ENCODE measurements at regions not wholly inside any gene's neighbourhood (a gene's known extent, or its start where the extent isn't known, plus 50 kb on each side); places are given as distances from the start of the nearest gene placed in this dataset.
"Not testable (repeated sequence)": the region's sequence is repeated elsewhere in the genome, so short reads cannot be mapped to it uniquely, and the experiment has no call there.

DNA sequence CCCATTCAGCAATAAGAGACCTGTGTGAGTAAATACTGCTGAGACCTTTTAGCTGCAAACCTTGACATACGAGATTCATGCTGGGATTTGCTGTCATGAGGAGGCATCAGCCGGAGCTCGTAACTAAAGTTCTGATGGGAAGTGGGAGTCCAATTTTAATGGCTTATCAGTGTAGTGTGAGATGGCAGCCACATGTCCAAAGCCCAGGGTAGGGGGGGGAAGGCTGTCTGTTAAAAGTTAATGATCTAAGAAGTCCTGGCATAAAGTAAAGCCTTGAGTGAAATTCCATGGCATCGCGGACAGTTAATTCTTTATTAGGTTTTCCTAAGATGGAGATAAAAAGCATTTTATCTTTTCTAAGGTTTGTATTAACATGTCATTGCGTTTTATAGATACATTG lies 240.0 kb downstream of the AACS start:
- no peak for DNase-seq (ENCODE audit: low read depth in 2 of 2)

DNA sequence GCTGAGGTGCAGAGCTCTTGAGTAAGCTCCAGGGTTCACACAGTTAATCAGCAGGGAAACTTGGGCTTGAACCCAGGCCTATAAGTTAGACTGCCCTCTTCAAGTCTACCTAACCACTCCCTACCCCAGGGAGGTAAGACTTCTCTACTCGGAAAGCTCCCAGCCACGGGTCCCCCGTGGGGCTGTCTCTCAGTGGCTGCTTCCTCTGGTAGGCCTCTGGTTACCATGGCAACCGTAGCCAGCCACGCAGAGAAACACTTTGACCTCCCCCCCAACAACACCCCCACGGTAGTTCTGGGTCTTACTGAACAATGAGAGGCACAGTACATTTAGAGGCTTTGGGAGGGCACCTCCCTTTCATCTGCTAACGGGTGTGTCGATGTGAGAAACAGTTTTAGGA lies 245.2 kb downstream of the AACS start:
- no peak for DNase-seq (ENCODE audit: low read depth in 2 of 2)

DNA sequence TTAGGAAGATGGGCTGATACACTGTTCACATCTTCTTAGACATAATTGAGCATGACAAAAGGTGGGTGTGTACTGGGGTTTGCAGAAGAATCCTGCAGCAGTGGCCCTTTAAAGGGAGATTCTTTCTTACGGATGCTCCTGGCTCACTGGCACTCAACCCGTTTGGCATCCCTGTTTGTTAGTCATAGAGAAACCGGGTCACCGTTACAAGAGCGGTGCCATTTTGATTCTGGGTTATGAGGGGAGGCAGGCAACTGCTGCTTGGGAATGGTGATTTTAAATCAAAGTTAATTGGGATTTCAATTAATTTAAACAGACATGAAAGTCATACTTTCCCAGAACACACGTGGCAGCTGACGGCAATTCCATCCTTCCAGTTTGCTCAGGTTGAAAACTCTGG lies 245.8 kb downstream of the AACS start:
- no peak for DNase-seq (ENCODE audit: low read depth in 2 of 2)

DNA sequence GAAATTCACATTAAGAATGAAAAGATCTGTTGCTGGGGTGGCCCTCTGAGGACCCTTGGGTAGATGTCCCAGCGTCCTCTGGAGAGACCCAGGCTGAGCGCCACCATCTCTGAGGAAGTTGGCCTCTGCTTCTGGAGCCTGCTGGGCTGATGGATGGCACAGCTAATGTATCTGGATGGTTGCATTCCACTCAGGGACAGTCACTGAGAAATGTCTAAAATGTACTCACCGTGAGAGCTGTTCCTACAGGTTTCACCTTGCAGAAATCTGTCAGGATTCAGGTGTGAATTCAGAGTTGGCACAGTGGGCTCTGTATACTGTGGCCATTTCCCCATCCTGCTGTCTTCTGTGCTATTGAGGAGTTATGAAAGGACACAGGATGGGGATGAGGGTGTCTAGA lies 247.2 kb downstream of the AACS start:
- DNase-seq (ENCODE audit: low read depth in 2 of 2) = no peak

DNA sequence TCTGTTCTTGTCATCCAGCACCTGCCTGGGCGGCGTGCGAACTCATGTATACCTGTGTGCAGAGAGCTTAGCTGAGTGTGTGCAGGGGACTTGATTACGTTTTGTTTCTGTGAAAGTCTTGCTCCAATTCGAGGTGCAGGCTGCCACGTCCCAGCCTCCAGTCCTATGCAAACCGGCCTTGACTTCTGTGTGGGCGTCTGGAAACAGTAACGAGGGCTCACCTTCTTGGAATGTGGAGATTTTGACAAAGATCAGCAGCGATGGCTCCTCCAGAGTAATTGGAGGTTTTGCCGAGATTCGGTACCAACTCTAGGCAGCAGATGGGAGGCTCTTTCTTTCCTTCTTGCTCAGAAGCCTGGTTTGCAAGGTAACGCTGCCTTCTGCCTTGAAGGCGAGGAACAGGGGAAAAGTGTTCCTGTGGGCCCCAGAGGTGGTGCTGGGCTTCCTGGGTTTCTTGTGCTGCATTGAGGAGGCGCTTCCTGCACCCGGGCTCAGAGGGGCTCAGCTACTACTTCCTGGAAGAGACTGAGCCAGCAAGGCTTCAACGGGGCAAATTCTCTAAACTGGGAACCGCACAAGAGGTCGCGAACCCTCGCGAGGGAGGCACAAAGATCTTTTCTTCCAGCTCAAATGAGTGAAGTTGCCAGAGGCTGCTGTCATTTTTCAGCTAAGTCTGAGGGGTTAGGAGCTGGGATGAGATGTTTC lies 249.0 kb downstream of the AACS start:
- no peak for DNase-seq (ENCODE audit: low read depth in 2 of 2)

DNA sequence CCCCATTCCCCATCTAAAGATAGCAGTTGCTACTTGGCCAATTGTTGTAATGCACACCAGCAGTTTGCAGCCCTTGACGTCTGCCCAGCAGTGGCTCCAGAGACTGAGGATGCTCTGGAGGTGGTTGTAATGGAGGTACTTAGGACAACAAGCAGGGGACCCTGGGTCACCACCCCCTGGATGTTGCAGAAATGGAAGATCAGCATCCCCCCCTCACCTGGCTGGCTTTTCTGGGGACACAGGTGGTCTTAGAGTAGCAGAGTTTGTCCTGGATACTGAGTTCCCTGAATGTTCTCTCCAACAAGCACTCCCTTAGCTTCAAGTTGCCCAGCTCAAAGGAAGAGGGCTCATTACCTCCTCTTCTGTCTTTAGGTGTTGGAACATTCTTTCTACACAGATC lies 250.5 kb downstream of the AACS start:
- no peak for DNase-seq (ENCODE audit: low read depth in 2 of 2)

DNA sequence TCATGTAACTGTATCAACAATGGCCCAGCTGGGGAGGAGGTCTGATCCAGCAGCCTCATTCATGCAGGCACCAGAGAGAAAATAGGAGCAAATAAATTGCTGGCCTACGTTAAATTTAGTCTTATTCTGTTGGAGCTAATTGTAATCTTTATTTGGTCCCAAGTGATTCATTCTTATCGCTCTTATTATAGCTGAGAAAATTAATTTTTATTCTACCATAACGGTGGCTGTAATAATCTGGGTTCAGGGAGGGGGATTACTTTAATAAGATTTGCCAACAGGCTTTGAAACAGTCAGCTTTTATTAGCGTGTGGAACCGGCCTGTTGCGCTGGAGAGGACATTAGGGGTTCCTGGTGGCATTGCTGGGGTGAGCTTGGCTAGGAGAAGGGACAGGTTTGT lies 254.9 kb downstream of the AACS start:
- no peak for DNase-seq (ENCODE audit: low read depth in 2 of 2)

DNA sequence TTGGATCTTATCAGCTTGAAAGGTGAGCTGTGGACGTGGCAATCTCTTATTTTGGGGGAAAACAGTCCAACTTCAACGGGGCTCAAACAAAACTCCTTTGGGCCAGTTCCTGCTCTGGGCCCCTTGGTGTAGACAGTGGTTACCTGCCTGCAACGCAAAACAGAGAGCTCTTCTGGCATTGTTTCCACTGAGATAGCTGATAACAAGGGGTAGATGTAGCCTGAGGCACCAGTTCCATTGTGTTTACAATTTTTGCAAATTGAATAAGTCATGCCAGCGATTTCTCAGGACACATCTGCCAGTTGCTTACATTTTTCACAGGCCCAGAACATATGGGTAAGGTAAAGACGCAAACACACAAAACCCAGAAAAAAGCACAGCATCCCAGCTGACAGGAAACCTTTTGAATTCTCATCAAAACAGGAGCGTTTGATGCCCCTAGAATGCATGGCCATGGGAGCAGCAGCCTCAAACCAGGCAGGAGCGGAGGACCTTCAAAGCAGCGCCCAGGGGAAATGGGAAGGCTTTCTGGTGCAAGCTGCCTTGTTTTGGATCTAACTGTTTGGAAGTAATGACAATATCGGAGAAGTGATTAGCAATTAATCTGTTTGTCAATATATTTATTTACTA lies 259.7 kb downstream of the AACS start:
- no peak for DNase-seq (ENCODE audit: low read depth in 2 of 2)

DNA sequence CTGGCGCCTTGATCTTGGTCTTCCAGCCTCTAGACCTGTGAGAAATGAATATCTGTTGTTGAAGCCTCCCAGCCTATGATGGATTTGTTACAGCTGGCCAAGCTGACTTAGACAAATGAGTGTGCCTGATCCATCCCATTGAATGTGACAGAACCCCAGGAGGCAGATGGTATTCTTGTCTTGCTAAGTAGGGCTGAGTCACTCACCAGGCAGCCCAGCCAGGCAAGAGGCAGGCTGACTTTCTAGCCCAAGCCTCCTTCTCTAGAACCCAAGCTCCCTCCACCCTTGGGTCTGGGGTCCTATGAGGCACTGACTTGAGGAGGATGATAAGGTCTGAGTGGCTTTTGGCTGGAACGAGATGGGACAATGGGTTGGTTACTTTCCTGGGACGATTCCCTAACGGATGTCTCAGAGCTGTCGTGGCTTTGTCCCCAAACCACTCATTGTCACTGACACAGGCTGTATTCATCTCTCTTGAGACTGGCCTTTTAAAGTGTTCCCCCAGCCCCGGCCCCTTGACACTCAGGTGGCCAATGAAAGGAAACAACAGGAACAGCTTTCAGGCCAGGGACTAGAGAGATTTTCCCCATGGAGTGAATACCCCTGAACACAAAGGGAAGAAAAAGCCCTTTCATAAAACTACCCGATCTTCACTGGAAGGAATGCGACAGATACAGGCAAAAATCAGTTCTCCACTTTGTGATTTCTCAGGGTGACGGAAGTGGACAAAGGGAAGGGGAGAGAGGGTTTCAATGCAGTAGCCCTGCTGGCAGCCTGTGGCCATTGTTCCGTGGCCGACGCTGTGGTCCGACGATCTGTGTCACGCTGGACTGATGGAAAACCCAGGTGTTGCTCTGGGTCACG lies 264.2 kb downstream of the AACS start:
- no peak for DNase-seq (ENCODE audit: low read depth in 2 of 2)

DNA sequence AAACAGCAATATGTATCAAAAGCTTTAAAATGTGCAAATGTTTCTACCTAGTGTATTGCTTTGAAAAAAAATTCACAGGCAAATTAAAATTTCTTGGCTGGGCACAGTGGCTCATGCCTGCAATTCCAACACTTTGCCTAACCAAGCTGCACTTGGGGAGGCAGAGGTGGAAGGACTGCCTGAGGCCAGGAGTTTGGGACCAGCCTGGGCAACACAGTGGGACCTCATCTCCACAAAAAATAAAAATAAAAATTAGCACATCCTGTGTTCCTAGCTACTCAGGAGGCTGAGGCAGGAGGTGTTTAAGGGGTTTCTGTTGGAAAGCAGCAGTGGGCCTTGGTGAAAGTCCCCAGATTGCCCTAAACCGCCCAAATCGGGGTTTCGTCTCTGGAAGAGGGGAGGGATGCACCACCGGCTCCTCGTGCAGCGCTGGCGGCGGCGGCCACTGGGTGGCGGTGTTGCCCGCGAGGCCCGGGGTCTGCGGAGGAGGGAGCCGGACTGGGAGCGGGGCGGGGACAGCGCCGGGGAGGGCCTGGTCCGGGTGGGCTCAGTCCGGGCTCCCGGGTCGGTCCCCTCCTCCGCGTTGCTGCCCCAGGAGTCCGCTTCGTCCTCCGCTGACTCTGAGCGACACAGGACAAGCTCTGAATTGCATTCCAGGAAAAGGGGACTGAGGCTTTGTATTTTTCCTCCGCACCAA lies 265.6 kb downstream of the AACS start:
- no peak for DNase-seq (ENCODE audit: low read depth in 2 of 2)

DNA sequence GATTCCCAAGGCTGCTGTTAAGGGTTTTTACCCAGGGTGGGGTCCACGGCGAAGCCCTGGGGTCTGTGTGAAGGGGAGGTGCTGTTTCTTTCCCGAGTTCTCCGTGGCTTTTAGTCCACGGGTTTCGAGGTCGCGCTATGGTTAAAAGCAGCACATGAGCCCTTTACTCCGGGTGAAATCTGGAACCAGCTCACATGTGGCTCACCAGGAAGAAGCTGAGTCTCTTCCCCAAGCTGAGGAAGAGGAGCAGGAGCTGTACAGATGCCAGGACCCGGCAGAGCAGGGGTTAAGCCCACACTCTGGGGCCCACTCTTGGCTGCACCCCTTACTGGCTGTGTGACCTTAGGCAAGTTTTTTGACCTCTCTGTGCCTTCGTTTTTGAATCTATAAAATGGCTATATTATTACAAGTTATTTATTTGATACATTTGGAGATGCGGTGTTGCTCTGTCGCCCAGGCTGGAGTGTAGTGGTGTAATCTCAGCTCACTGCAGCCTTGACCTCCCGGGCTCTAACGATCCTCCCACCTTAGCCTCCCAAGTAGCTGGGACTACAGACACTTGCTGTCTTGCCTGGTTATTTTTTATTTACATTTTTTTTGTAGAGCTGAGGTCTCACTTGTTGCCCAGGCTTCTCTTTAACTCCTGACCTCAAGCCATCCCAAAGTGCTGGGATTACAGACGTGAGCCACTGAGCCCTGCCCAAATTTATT lies 266.3 kb downstream of the AACS start:
- no peak for DNase-seq (ENCODE audit: low read depth in 2 of 2)

DNA sequence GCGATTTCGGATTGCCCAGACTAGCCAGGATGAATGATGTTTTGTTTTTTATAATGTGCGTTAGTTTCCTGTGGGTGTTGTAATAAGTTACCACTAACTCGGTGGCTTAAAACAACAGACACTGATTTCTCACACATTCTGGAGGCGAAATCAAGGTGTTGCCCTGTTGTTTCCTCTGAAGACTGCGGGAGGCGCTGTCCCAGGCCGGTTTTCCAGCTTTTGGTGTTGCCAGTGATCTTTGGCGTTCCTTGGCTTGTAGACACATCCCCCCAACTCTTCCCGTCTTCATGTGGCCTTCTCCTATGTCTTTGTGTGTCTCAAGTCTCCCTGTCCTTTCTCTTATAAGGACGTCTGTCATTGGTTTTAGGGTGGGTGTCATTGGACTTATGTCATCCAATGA lies 267.7 kb downstream of the AACS start:
- DNase-seq (ENCODE audit: low read depth in 2 of 2) = no peak

DNA sequence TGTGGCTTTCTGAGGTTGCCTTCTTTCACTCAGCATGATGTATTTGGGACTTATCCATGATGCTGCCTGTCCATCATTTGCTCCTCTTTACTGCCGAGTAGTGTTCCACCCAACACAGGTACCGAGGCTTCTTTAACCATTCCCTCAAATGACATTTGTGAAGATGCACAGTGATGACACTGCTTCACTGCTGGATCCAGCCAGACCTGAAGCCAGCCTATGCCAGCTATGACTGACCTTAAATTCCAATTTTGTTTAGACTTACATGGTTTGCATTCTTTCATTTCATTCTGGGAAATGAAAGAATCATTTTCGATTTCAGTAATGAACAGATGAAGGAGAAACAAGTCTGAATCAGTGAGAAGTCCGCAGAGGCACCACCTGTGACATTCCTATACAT lies 271.0 kb downstream of the AACS start:
- no peak for DNase-seq (ENCODE audit: low read depth in 2 of 2)

DNA sequence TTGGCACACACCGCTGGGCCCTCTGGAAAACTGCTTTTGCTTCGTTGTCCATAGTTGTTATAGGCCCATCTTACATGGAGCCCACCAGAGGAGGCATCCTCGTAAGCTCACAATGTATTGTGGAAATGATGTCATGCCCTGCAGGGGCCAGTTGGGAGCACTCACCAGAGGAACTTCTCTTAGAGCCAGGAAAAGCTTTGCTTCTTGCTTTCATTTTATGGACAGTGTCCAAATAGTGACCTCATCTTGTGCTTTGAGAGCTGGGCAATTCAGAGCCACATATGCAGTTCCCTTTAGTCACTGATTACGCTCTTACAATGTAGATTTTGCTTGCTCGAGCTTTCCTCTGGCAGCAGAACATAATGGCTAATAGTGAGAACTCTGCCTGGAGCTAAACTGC lies 275.6 kb downstream of the AACS start:
- DNase-seq (ENCODE audit: low read depth in 2 of 2) = no peak

DNA sequence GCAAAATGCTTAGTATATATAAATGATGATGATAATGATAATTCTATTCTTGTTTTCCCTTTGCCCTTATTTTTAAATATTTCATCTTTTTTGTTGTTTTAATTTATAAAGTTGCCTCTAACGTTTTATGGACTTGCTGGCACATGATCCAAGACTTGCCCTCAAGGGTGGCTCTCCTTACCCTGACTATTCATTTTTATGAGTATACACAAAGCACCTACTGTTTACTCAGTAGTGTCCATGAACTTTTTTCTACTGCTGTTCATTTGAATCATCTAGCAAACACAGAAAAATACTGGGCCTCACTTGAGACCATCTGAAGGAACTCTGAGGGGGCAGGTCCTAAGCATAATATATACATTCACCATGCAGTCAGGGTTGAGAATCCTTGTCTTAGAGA lies 276.2 kb downstream of the AACS start:
- no peak for DNase-seq (ENCODE audit: low read depth in 2 of 2)

DNA sequence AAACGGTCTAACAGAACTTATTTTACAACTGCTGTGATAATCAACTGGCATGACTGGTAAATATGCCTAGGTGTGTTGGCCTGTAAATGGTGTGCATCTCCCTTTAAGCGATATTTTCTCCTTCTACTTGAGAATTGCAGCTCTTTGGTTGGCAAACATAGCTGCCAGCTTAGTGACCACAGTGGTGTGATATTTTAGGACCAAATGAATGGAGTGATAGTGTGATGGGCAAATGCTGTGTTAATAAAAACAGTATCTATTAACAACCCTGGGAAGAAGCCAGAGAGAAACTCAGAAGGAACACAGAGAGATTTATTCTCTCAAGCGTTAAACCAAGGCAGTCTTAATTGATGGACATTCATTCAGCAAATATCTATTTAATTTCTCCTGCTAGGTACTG lies 278.4 kb downstream of the AACS start:
- no peak for DNase-seq (ENCODE audit: low read depth in 2 of 2)

DNA sequence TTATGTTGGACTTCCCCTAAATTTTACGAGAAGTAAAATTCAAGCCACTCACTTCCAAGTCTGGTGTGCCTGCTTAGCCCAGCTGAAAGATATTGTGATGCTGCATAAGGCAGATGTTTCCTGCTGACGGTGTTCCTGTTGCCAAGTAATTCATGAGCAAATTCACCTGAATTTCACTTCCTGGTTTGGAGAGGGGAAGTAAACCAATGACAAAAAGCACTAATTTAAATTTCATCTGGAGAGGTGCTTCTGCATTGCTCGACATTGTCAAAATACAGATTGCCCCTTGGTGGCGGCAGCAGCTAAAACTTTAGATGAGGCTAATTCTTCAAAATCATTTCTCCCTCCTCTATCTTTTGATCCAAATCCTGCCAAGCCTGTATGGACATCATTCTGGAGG lies 281.1 kb downstream of the AACS start:
- DNase-seq (ENCODE audit: low read depth in 2 of 2) = no peak

DNA sequence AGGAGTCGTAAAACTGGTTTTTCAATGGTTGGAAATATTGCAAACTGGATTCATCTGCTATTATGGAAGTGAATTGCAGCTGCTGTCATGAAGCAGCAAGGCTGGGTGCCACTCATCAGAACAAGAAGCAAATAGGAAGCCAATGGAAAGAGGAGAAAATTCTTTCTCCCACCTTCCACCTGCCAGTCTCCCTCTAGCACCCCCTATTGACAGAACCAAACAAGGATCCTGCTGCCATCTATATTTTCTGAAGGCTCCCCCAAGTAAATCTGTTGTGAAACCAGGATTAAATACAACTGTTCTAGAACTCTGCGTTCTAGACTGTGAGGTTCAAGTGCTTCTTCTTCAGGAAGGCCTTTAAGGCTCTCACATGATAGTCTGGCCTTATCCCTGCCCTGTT lies 286.6 kb downstream of the AACS start:
- no peak for DNase-seq (ENCODE audit: low read depth in 2 of 2)

DNA sequence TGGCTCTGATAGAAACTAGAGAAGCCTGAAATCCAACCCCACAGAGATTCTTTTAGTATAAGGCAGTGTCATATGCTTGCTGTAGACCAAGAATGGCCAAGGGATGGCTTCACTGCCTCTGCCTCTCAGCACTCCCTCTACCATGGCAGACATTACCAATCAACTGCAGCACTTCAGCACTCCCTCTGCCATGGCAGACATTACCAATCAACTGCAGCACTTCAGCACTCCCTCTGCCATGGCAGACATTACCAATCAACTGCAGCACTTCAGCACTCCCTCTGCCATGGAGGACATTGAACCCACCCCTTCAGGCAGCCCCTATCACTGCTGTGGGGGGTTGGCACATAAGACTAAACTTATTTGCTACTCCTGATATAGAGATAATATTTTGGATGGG lies 287.8 kb downstream of the AACS start:
- DNase-seq (ENCODE audit: low read depth in 2 of 2) = not testable (repeated sequence)

DNA sequence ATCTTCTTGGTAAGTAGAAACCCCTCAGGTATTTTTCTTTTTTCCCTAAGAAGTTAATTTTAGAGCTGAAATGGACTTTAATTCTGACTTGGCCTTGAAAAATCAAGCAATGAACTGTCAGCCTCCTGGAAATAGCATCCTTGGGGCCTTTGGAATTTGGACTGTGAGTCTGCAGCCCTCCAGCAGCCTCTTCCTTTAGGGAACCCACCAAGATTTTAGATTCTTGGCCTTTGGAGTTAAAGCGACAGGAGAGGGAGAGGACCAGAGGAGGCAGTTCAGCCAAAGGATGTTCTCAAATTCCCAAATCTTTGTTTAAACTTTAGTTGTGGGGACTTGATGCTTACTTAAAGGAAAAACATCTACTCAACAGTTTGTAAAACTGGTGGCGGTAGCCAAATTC lies 288.6 kb downstream of the AACS start:
- DNase-seq (ENCODE audit: low read depth in 2 of 2) = no peak

DNA sequence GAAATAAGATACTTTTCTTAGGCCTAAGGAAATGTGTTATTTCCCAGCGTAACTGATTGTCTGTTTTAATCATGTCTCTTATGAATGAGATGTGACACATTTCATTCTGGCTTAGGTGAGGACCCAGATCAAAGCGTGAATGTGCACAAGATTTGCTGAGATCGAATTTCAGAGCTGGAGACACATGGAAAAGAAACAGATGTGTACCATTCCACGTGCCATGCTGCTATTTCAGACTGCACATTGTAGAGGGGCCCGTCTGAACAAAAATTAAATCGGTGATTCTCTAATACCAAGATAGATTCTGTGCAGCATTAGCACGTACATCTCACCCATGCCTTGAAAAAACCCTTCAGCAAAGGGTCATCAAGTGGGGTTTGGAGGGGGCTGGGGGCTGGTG lies 290.4 kb downstream of the AACS start:
- DNase-seq (ENCODE audit: low read depth in 2 of 2) = no peak

DNA sequence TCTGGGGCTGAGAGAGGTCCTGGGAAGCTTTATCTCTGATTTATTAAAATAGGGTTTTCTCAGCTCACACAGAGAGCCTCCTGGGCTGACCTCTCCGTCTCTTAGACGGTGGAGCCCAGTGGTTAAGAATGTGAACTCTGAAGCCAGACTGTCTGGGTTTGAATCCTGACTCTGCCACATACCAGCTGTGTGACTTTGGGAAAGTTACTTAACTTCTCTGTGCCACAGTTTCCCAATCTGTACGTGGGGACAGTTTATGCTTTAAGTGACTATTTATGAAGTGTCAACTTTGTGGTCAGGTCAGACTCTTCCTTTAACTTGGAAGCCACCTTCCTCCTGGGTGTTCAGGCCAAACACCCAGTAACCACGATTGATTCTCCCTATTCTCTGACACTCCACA lies 290.9 kb downstream of the AACS start:
- DNase-seq (ENCODE audit: low read depth in 2 of 2) = no peak
